Ovary (tissue), 3 donors: ENCODE measurements at regions not wholly inside any gene's neighbourhood (a gene's known extent, or its start where the extent isn't known, plus 50 kb on each side); places are given as distances from the start of the nearest gene placed in this dataset.

Source experiments
- POLR2A ChIP-seq: fragments of 450-650 bp; IDR thresholded peaks from one replicate; pipeline ENCODE4 v1.6.1; 2017; ENCODE audit warnings: antibody characterized with exemption, mild to moderate bottlenecking, moderate library complexity
- TF ChIP-seq, protein P1 (sequence below), 3 donors: fragments of 450-650 bp in 2 of 3; fragments of 200-600 bp in 1 of 3; IDR thresholded peaks; one replicate each; pipeline versions ENCODE4 v1.5.1 to v1.8.0; 2016 to 2022; ENCODE audit warnings: antibody characterized with exemption in 3 of 3, mild to moderate bottlenecking in 1 of 3
- donor health status: DM: no; HTN: no; CAD: no.

DNA sequence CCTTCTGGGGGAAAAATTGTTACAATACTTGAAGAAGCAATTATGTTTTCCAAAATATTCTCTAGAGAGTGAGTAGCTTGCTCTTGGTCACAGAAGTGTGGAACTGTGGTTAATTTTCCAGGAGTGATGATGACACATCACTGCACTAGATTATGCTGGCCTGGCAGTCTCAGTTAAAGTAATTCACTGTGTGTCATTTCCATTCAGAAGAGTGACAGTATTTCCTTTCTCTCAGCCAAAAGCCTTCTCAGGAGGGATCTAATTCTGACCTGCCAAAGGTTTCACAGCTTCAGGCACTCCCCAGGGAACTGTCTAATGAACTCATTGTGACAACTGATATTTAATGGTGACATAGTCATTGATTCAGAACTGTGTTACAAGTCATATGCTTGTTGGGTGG lies 517.5 kb downstream of the TBC1D32 start:
- TF ChIP-seq, protein P1, sequence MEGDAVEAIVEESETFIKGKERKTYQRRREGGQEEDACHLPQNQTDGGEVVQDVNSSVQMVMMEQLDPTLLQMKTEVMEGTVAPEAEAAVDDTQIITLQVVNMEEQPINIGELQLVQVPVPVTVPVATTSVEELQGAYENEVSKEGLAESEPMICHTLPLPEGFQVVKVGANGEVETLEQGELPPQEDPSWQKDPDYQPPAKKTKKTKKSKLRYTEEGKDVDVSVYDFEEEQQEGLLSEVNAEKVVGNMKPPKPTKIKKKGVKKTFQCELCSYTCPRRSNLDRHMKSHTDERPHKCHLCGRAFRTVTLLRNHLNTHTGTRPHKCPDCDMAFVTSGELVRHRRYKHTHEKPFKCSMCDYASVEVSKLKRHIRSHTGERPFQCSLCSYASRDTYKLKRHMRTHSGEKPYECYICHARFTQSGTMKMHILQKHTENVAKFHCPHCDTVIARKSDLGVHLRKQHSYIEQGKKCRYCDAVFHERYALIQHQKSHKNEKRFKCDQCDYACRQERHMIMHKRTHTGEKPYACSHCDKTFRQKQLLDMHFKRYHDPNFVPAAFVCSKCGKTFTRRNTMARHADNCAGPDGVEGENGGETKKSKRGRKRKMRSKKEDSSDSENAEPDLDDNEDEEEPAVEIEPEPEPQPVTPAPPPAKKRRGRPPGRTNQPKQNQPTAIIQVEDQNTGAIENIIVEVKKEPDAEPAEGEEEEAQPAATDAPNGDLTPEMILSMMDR (IDR thresholded peaks at IDR 0.05): no peak
- TF ChIP-seq POLR2A: no peak
